GM18498 (cell line): ENCODE measurements at regions not wholly inside any gene's neighbourhood (a gene's known extent, or its start where the extent isn't known, plus 50 kb on each side); places are given as distances from the start of the nearest gene placed in this dataset.
"Not testable (repeated sequence)": the region's sequence is repeated elsewhere in the genome, so short reads cannot be mapped to it uniquely, and the experiment has no call there.

Experiments used
- ATAC-seq: cut with Tn5 transposase; IDR thresholded peaks from one replicate; pipeline ENCODE4 v1.9.1; 2021; ENCODE audit warnings: mild to moderate bottlenecking, moderate library complexity; ENCODE audit not compliant: unreplicated experiment

GRCh38 chr11:81339521-81339920, 1394.1 kb downstream of the FAM181B start:
- ATAC-seq = no peak

- ATAC-seq = no peak
These were observed 1395.9 kb downstream of the FAM181B start for GRCh38 chr11:81337756-81338155.

DNA sequence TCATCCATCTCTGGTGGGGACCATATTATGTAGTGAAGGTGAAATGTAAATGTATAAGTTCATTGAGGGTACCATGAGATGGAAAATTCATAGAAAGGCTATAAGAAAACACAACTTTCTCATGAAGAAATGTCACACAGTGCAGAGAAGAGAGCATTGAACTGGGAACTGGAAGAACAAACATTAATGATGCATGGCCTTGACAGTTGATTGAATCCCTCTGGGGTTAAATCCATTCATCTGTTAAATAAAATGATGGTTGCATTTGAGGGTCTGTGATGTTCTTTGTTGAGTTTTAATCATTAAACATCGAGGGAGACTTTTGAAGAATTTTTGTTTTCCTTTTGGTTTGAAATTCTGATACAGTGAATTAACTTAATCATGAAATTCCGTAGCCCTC, 1401.4 kb downstream of the FAM181B start:
- ATAC-seq = no peak

GRCh38 chr11:81331611-81332235, 1401.9 kb downstream of the FAM181B start:
- ATAC-seq = no peak

- ATAC-seq = no peak
These were observed 1402.6 kb downstream of the FAM181B start for GRCh38 chr11:81331088-81331487.

GRCh38 chr11:81303038-81303664, 1430.5 kb downstream of the FAM181B start:
- no peak for ATAC-seq

DNA sequence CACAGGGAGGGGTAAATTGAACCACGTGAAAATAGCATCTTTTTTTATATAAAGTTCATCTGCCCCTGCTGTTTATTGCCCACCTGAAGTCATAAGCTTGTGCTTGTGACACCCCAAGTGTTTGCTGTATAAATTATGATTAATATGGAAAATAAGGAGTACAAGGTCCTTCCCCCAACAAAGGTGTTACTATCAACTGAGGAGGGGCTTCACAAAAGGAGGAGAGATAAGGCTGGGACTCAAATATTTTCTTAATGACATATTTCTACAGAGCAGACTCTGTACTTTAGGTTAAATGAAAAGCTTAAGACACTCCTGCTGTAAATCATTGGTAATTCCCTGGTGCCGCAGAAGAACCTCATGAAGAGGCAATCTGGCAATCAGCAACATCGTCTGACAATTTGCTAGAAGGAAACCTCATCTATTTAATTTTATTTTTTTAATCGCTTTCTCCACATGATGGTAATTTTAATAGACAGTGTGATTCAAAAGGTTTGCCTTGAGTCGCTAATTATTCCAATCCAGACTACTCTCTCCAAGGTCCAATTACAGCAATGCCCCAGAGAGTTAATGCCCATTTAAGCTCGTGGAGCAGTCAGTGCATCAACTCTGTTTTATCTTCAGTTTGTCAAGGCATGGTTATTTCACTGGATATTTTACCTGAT, 1432.4 kb downstream of the FAM181B start:
- ATAC-seq = no peak

DNA sequence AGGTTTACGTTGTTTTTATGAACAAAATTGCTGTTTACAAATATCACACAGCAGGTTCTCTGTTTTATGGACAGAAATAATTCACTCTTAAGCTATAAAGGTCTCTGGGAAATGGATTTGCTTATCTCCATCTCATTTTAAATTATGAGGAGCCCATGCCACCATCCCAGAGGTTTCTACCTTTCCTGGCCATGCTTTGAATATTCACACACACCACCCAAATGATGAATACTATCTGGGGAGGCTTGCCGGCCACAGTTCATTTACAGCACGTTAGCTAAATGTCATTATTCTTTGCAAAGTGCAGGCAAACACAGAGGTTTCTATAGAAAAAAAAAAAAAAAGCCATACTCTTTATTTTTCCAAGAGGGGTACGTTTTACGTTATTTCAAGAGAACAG, 1446.7 kb downstream of the FAM181B start:
- ATAC-seq = no peak

DNA sequence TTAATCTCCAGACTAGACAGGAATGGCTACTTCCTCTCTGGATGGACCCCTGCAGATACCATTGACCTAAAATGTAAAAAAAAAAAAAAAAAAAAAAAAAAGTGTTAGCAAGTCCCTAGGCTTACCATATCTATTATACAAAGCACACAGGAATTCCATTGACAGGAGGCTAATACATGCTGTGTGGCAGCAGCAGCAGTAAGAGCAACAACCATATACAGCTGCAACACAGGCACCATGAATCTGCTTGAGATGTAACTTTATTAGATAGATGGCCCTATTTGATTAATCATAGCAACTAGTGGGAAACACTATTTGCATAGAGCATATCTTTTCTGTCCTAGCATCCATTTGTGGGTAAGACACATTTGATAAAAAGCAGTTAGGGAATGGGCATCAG, 1447.1 kb downstream of the FAM181B start:
- no peak for ATAC-seq

GRCh38 chr11:81280228-81280627, 1453.4 kb downstream of the FAM181B start:
- ATAC-seq = not testable (repeated sequence)

- ATAC-seq = no peak
These were observed 1454.7 kb downstream of the FAM181B start for GRCh38 chr11:81278991-81279390.

DNA sequence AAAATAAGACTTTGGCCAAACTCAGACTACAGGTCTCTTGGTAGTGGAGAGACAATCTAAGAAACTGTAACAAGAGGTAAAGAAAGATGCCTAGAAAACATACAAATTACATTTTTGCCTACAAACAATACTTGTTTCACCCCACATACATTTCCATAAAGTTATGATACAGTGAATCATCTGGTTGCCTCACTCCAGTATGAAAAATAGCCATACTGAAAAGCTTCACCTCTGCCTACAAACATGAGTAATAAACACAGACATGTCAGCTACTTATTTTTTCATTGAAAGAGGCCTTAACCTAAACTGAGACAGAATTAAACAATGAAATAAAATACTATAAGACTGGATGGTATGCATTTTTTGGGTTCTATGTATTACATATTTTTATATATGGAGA, 1463.0 kb downstream of the FAM181B start:
- ATAC-seq = no peak

GRCh38 chr11:81267246-81267645, 1466.4 kb downstream of the FAM181B start:
- no peak for ATAC-seq

- ATAC-seq = no peak
These were observed 1474.2 kb downstream of the FAM181B start for GRCh38 chr11:81259471-81259870.

GRCh38 chr11:81255895-81256294, 1477.8 kb downstream of the FAM181B start:
- no peak for ATAC-seq

DNA sequence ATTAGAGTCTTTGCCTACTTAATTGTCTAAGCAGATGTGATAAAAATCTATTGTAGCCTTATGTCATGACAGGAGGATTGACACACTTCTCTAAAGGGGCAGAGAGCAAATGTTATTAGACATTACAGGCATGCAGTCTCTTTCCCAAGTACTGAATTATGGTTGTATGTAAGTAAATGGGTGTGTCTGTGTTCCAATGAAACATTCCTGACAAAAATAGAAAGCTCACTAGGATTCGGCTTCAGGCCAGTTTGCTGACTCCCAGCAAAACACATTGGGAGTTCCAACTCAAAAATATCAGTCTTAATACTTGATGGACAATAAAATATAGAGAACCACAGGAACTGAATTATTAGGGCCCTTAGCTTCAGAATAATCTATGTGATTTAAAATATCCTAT, 1480.4 kb downstream of the FAM181B start:
- no peak for ATAC-seq

DNA sequence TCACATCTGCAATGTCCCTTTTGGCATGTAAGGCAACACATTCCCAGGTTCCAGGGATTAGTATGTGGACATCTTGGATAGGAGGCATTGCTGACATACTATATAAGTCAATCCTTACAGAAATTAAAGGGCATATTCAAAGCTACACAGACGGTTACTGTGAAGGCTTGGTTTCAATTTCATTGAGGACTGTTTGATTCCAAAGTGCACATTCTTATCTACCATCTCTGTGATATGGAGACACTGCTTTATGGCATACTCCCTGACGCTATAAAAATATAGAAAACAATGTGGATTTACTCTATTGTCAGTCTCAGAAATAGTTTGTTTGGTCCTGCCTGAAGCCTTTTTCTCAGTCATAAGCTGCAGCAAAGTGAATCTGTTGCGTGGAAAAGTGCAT, 1486.7 kb downstream of the FAM181B start:
- no peak for ATAC-seq

DNA sequence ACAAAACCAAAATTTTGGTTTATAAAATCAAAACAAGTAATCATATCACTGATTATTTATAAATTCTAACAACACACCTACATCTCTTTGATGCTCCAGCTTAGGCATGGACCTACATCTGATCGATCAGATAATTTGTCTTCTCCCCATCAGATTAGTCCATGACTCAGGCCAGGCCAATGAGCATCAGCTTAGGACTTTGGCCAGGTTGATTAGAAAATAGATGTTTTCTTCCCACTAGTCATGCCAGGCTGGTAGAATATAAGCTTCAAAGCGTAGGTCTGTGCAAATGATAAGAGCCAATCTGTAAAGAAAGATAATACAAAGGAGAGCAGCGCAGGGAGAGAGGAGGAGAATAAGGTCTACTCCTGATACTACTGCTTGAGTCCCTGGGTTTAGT, 1487.9 kb downstream of the FAM181B start:
- no peak for ATAC-seq

GRCh38 chr11:81241672-81242275, 1491.9 kb downstream of the FAM181B start:
- no peak for ATAC-seq

DNA sequence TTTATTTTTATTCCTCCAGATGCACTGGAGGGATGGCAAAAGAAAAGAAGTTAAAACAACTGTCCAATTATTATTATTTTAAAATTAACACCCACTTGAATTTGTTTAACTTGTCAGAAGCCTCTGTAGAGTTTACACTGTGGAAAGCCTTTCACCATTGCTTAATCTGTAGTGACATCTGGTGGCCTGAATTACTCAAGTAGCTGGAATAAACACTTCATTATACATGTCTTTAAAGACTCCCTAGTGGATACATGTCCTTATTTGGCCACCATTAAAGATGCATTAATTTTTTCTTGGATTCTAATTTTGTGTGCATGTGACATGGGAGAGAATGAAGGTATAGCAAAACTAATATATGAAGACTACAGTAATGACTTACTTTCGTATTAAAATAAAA, 1496.5 kb downstream of the FAM181B start:
- peak; percentile 46 for ATAC-seq

- ATAC-seq = not testable (repeated sequence)
These were observed 1506.3 kb downstream of the FAM181B start for GRCh38 chr11:81227409-81227808.

DNA sequence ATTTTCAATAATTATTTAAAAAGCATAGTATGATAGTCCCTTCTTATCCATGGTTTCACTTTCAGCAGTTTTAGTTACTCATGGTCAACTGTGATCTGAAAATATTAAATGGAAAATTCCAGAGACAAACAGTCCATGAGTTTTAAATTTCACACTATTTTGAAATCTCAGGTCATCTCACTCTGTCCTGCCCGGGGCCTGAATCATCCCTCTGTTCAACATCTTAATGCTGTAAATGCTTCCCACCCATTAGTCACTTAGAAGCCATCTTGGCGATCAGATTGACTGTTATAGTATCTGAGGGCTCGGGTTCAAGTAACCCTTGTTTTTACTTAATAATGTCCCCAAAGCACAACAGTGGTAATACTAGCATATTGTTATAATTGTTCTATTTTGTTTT, 1509.3 kb downstream of the FAM181B start:
- no peak for ATAC-seq
